ENCODE measurements at regions not wholly inside any gene's neighbourhood (a gene's known extent, or its start where the extent isn't known, plus 50 kb on each side); places are given as distances from the start of the nearest gene placed in this dataset.

DNA sequence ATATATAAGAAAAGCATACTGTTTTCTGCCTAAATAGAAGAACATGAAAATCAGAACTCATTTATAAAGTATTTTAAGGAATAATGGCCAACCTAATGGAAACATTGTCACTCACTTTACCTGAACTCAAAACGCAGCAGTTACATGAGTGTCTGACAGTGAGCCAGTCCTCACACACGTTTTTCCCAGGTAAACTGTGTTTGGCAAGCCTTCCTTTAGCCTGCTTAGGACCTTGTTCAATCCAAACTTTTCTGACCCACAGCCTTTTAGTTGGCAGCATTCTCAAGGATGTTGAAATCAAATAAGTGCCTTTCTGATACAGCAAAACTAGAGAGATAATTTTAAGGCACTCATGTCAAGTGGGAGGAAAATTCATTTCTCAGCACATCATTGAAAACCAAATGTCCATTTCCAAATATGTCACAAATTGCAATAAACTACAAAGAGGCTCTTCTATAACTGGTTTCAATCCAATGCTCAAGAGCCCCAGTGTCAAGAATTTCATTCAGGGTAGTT is 83.5 kb upstream of the SPDL1 start:
- H3K9me3 Mint-ChIP-seq (ENCODE audit: unreplicated experiment), result no peaks in the 10 kb centered on the region
- TF ChIP-seq CTCF (IDR thresholded peaks at IDR 0.05; ENCODE audit: partially characterized antibody, unreplicated experiment), result no peak
- H3K36me3 Mint-ChIP-seq (ENCODE audit: unreplicated experiment), result no peaks in the 10 kb centered on the region
- H3K27ac Mint-ChIP-seq (ENCODE audit: unreplicated experiment), result no peak overlapping the region
- H3K4me1 Mint-ChIP-seq (ENCODE audit: low read depth, unreplicated experiment), result no peaks in the 10 kb centered on the region
- no peaks in the 10 kb centered on the region for H3K27me3 Mint-ChIP-seq (ENCODE audit: unreplicated experiment)
- no peak overlapping the region for H3K4me3 Mint-ChIP-seq (ENCODE audit: unreplicated experiment)
- DNase-seq, result no peak

DNA sequence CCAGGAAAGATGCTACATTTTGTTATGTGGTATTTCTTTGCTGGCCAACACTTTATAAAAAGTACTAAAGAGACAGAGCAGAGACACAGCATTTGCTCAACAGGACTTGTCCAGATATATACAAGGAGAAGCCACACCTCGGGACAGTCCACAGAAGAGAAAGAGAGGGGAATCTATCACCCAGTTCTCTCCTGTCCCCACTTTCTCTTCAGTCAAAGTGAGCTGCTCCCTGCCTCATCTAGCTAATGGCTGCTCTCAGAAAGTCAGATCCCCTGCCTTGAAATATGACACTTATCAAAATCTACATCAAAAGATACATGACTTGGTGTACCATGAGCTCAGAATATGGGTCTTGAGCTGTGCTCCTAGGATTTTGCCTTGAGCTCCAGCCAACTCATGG is 86.7 kb upstream of the SPDL1 start:
- Mint-ChIP-seq H3K4me1 (ENCODE audit: low read depth, unreplicated experiment) (no peaks in the 10 kb centered on the region), H3K4me3 (ENCODE audit: unreplicated experiment) (no peak overlapping the region), H3K27me3 (ENCODE audit: unreplicated experiment) (no peaks in the 10 kb centered on the region), H3K36me3 (ENCODE audit: unreplicated experiment) (no peaks in the 10 kb centered on the region), H3K9me3 (ENCODE audit: unreplicated experiment) (no peaks in the 10 kb centered on the region), H3K27ac (ENCODE audit: unreplicated experiment) (no peak overlapping the region)
- DNase-seq, result no peak
- no peak for TF ChIP-seq CTCF (IDR thresholded peaks at IDR 0.05; ENCODE audit: partially characterized antibody, unreplicated experiment)

DNA sequence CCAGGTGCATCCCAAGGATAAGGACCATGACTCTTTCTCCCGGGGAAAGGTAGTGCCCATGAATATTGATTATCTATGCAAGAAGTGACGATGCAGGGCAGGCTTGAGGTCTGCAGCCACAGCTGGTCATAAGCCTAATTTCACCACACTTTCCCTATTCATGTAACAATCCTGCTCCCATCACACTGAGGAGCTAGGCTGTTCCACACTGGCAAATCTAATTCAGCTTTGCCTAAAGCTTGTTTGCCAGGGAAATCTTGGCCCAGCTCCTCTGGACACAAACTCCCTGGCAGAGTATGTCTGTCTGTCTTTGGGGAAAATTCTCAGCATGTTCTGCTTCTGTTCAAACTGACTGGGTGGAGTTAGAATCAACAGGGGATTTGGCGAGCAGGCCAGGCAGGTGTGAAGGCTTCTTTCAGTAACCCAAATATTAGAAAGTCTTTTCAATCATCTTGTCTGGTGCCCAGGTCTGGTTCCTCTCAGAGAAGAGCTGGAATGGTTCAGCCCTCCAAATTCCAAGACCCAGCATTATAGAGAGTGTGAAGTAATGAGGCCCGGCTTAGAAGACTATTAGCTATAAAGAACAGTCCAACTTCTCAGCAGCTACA is 88.5 kb upstream of the SPDL1 start:
- no peaks in the 10 kb centered on the region for H3K27me3 Mint-ChIP-seq (ENCODE audit: unreplicated experiment)
- no peaks in the 10 kb centered on the region for H3K4me1 Mint-ChIP-seq (ENCODE audit: low read depth, unreplicated experiment)
- no peak for TF ChIP-seq CTCF (IDR thresholded peaks at IDR 0.05; ENCODE audit: partially characterized antibody, unreplicated experiment)
- DNase-seq, result no peak
- H3K27ac Mint-ChIP-seq (ENCODE audit: unreplicated experiment), result no peak overlapping the region
- H3K9me3 Mint-ChIP-seq (ENCODE audit: unreplicated experiment), result no peaks in the 10 kb centered on the region
- no peaks in the 10 kb centered on the region for H3K36me3 Mint-ChIP-seq (ENCODE audit: unreplicated experiment)
- no peak overlapping the region for H3K4me3 Mint-ChIP-seq (ENCODE audit: unreplicated experiment)

GRCh38 chr5:169494383-169494935 is 89.1 kb upstream of the SPDL1 start:
- Mint-ChIP-seq H3K9me3 (ENCODE audit: unreplicated experiment) (no peaks in the 10 kb centered on the region), H3K27ac (ENCODE audit: unreplicated experiment) (no peak overlapping the region), H3K36me3 (ENCODE audit: unreplicated experiment) (no peaks in the 10 kb centered on the region), H3K4me3 (ENCODE audit: unreplicated experiment) (no peak overlapping the region), H3K27me3 (ENCODE audit: unreplicated experiment) (no peaks in the 10 kb centered on the region), H3K4me1 (ENCODE audit: low read depth, unreplicated experiment) (no peaks in the 10 kb centered on the region)
- DNase-seq, result no peak
- no peak for TF ChIP-seq CTCF (IDR thresholded peaks at IDR 0.05; ENCODE audit: partially characterized antibody, unreplicated experiment)

- Mint-ChIP-seq H3K27ac (ENCODE audit: unreplicated experiment) (no peak overlapping the region), H3K4me1 (ENCODE audit: low read depth, unreplicated experiment) (no peaks in the 10 kb centered on the region), H3K36me3 (ENCODE audit: unreplicated experiment) (no peaks in the 10 kb centered on the region), H3K4me3 (ENCODE audit: unreplicated experiment) (no peak overlapping the region), H3K27me3 (ENCODE audit: unreplicated experiment) (no peaks in the 10 kb centered on the region), H3K9me3 (ENCODE audit: unreplicated experiment) (no peaks in the 10 kb centered on the region)
- DNase-seq, result no peak
- TF ChIP-seq CTCF (IDR thresholded peaks at IDR 0.05; ENCODE audit: partially characterized antibody, unreplicated experiment), result no peak
Observed at GRCh38 chr5:169474226-169474625, 109.3 kb upstream of the SPDL1 start.
